SK-N-SH (cell line): ENCODE measurements at regions not wholly inside any gene's neighbourhood (a gene's known extent, or its start where the extent isn't known, plus 50 kb on each side); places are given as distances from the start of the nearest gene placed in this dataset.

ENCODE experiments used
- CTCF ChIA-PET: fragments of 300-600, 350-600 bp; formaldehyde crosslinking; extraction: SDS; loops from one replicate; lab custom pipeline; 2021; lab: Yijun Ruan, JAX
- POLR2A ChIA-PET: fragments of 350-600 bp; sonication (Branson Sonifier 250); formaldehyde crosslinking; extraction: SDS; loops from one replicate; lab custom pipeline; 2020; ENCODE audit warnings: antibody characterized with exemption, inconsistent platforms; lab: Yijun Ruan, JAX
- DNase-seq: peaks from one replicate; pipeline ENCODE4 v3.0.0; 2012
- H2AFZ ChIP-seq: fragments of 200-600 bp; sonication (generic); 2 replicates; pipeline ENCODE4 v1.8.1; 2016; ENCODE audit warnings: antibody characterized with exemption, mild to moderate bottlenecking, low read depth
- H3F3A ChIP-seq: fragments of 200-600 bp; sonication (generic); replicated peaks from 2 replicates; pipeline ENCODE3; 2016; ENCODE audit warnings: antibody characterized with exemption, mild to moderate bottlenecking; ENCODE audit not compliant: insufficient read depth
- H3K27ac ChIP-seq, 2 experiments: fragments of 200-500 bp in 1 of 2; fragments of 200-600 bp in 1 of 2; sonication (Bioruptor generic) in 1 of 2; sonication (generic), shearing (Covaris generic) in 1 of 2; 2 replicates each; pipeline versions ENCODE4 v1.5.1 to v1.6.1; 2014 to 2016; ENCODE audit warnings: low read depth in 2 of 2, inconsistent platforms in 1 of 2, low read length in 1 of 2, mild to moderate bottlenecking in 1 of 2, mixed read lengths in 1 of 2
- H3K27me3 ChIP-seq: fragments of 200-600 bp; sonication (generic), shearing (Covaris generic); 2 replicates; pipeline ENCODE4 v1.6.1; 2016; ENCODE audit warnings: mixed run types; ENCODE audit not compliant: insufficient read depth
- H3K36me3 ChIP-seq, 2 experiments: fragments of 200-500 bp in 1 of 2; fragments of 200-600 bp in 1 of 2; sonication (Bioruptor generic) in 1 of 2; sonication (generic) in 1 of 2; replicated peaks in 1 of 2; 2 replicates each; pipeline versions ENCODE3 to v1.5.1; 2014 to 2016; ENCODE audit warnings: low read length in 1 of 2, mild to moderate bottlenecking in 1 of 2; ENCODE audit not compliant: insufficient read depth in 2 of 2, control insufficient read depth in 1 of 2
- H3K4me1 ChIP-seq, 2 experiments: fragments of 200-500 bp in 1 of 2; fragments of 200-600 bp in 1 of 2; sonication (Bioruptor generic) in 1 of 2; sonication (generic), shearing (Covaris generic) in 1 of 2; 2 replicates each; pipeline versions ENCODE4 v1.5.1 to v1.6.1; 2014 to 2016; ENCODE audit warnings: low read depth in 1 of 2, low read length in 1 of 2, mixed run types in 1 of 2; ENCODE audit not compliant: insufficient read depth in 2 of 2, control insufficient read depth in 1 of 2
- H3K4me2 ChIP-seq: fragments of 200-600 bp; sonication (generic), shearing (Covaris generic); 2 replicates; pipeline ENCODE4 v1.6.1; 2017; ENCODE audit warnings: mixed run types
- H3K4me3 ChIP-seq, 2 experiments: fragments of 200-500 bp in 1 of 2; fragments of 200-600 bp in 1 of 2; sonication (Bioruptor generic) in 1 of 2; sonication (generic), shearing (Covaris generic) in 1 of 2; 2 replicates each; pipeline versions ENCODE4 v1.5.1 to v1.8.1; 2014 to 2016; ENCODE audit warnings: low read depth in 2 of 2, inconsistent platforms in 1 of 2, low read length in 1 of 2, mild to moderate bottlenecking in 1 of 2, mixed read lengths in 1 of 2, moderate library complexity in 1 of 2
- H3K79me2 ChIP-seq: fragments of 200-600 bp; sonication (generic); 2 replicates; pipeline ENCODE4 v1.8.1; 2017; ENCODE audit warnings: mild to moderate bottlenecking; ENCODE audit not compliant: insufficient read depth
- H3K9ac ChIP-seq: fragments of 200-600 bp; sonication (generic); 2 replicates; pipeline ENCODE4 v1.6.1; 2017; ENCODE audit warnings: mixed run types
- H3K9me2 ChIP-seq: fragments of 200-600 bp; sonication (generic); 2 replicates; pipeline ENCODE4 v1.6.1; 2017; ENCODE audit warnings: mixed run types
- H3K9me3 ChIP-seq: fragments of 200-600 bp; sonication (generic); 2 replicates; pipeline ENCODE4 v1.6.1; 2017; ENCODE audit warnings: mixed run types, mild to moderate bottlenecking, moderate library complexity
- H4K20me1 ChIP-seq: fragments of 200-600 bp; sonication (generic); 2 replicates; pipeline ENCODE4 v1.6.1; 2017; ENCODE audit warnings: mild to moderate bottlenecking, mixed run types; ENCODE audit not compliant: insufficient read depth
- CHD2 ChIP-seq: fragments of 150-350 bp; IDR thresholded peaks from 2 replicates; pipeline ENCODE4 v1.6.1; 2018; ENCODE audit warnings: low read length; ENCODE audit not compliant: partially characterized antibody
- ELF1 ChIP-seq: IDR thresholded peaks from 2 replicates; pipeline ENCODE4 v1.4.0; 2012
- FOSL2 ChIP-seq: IDR thresholded peaks from 2 replicates; pipeline ENCODE4 v1.4.0; 2012; ENCODE audit warnings: low read depth, mild to moderate bottlenecking, moderate library complexity, borderline replicate concordance
- FOXJ3 ChIP-seq: sonication (generic); formaldehyde crosslinking; IDR thresholded peaks from 2 replicates; pipeline ENCODE4 v1.5.1; 2020; ENCODE audit warnings: mild to moderate bottlenecking, missing genetic modification reagents
- GABPA ChIP-seq: IDR thresholded peaks from 2 replicates; pipeline ENCODE4 v1.4.0; 2012; ENCODE audit warnings: low read depth, mild to moderate bottlenecking
- GATA2 ChIP-seq: sonication (generic); formaldehyde crosslinking; IDR thresholded peaks from 2 replicates; pipeline ENCODE4 v1.5.0; 2020; ENCODE audit warnings: mild to moderate bottlenecking, missing genetic modification reagents
- IRF3 ChIP-seq: fragments of 150-350 bp; IDR thresholded peaks from 2 replicates; pipeline ENCODE4 v1.6.1; 2016; ENCODE audit warnings: mild to moderate bottlenecking, low read depth, low read length
- JUND ChIP-seq: IDR thresholded peaks from 2 replicates; pipeline ENCODE4 v1.4.0; 2012
- MEF2A ChIP-seq: IDR thresholded peaks from 2 replicates; pipeline ENCODE4 v1.4.0; 2012; ENCODE audit warnings: low read depth, borderline replicate concordance
- MXI1 ChIP-seq: IDR thresholded peaks from 2 replicates; pipeline ENCODE4 v1.6.1; 2012; ENCODE audit warnings: mild to moderate bottlenecking, low read depth, low read length, improper control_type of control experiment
- NFIC ChIP-seq: IDR thresholded peaks from 2 replicates; pipeline ENCODE4 v1.4.0; 2012; ENCODE audit warnings: borderline replicate concordance
- NRF1 ChIP-seq: IDR thresholded peaks from 2 replicates; pipeline ENCODE4 v1.6.1; 2012; ENCODE audit warnings: low read depth, mild to moderate bottlenecking, low read length
- PBX3 ChIP-seq: IDR thresholded peaks from 2 replicates; pipeline ENCODE4; 2012
- RCOR1 ChIP-seq: fragments of 150-350 bp; IDR thresholded peaks from 2 replicates; pipeline ENCODE4 v1.6.1; 2017; ENCODE audit warnings: antibody characterized with exemption, low read length
- REST ChIP-seq: IDR thresholded peaks from 2 replicates; pipeline ENCODE4 v1.6.1; 2012; ENCODE audit warnings: mild to moderate bottlenecking, low read depth, low read length, moderate library complexity
- RFX5 ChIP-seq: IDR thresholded peaks from 2 replicates; pipeline ENCODE4 v1.6.1; 2012; ENCODE audit warnings: mild to moderate bottlenecking, improper control_type of control experiment, low read length
- SIN3A ChIP-seq: IDR thresholded peaks from 2 replicates; pipeline ENCODE4 v1.6.1; 2012; ENCODE audit warnings: low read depth, mild to moderate bottlenecking, low read length, moderate library complexity, borderline replicate concordance
- SMC3 ChIP-seq: IDR thresholded peaks from 2 replicates; pipeline ENCODE4 v1.6.1; 2012; ENCODE audit warnings: low read depth, low read length, improper control_type of control experiment
- TAF1 ChIP-seq: IDR thresholded peaks from 2 replicates; pipeline ENCODE4 v1.6.1; 2012; ENCODE audit warnings: low read depth, mild to moderate bottlenecking, low read length, moderate library complexity, borderline replicate concordance
- TCF12 ChIP-seq: IDR thresholded peaks from 2 replicates; pipeline ENCODE4 v1.4.0; 2012
- TEAD4 ChIP-seq: IDR thresholded peaks from 2 replicates; pipeline ENCODE4 v1.4.0; 2012; ENCODE audit warnings: mild to moderate bottlenecking, borderline replicate concordance; ENCODE audit not compliant: insufficient read depth
- USF1 ChIP-seq: IDR thresholded peaks from 2 replicates; pipeline ENCODE4 v1.4.0; 2012; ENCODE audit warnings: low read depth, borderline replicate concordance
- WGBS: methylation state at CpG from one replicate; pipeline ENCODE4 v1.1.6; 2017; ENCODE audit warnings: low lambda C conversion rate; 5-methylcytosine and 5-hydroxymethylcytosine counted together

- Histone ChIP-seq H3K27ac (no peak overlapping the region), H3K4me1 (peaks cover 0 to 7% of the 10 kb centered on the region in 2 experiments; a peak in 2 of 4 replicates), H3F3A (peaks cover 3% of the 10 kb centered on the region), H3K36me3 (no peaks in the 10 kb centered on the region), H3K9ac (no peak overlapping the region), H3K9me2 (no peaks in the 10 kb centered on the region), H3K9me3 (no peaks in the 10 kb centered on the region), H3K4me3 (no peak overlapping the region), H2AFZ (no peak overlapping the region), H3K27me3 (no peaks in the 10 kb centered on the region), H3K79me2 (no peaks in the 10 kb centered on the region), H3K4me2 (no peak overlapping the region), H4K20me1 (no peaks in the 10 kb centered on the region)
- WGBS: 75% methylated on average over 4 of the region's 4 CpGs
- TF ChIP-seq TCF12 (no peak), SIN3A (no peak), NFIC (no peak), GABPA (no peak), RCOR1 (no peak), REST (no peak), IRF3 (no peak), FOXJ3 (no peak), JUND (no peak), RFX5 (no peak)
- CTCF ChIA-PET: no interaction called here
- POLR2A ChIA-PET: no interaction called here
- no peak for DNase-seq
Observed at GRCh38 chr16:51630076-51630475, 479.0 kb upstream of the SALL1 start.

GRCh38 chr16:51629576-51629975 lies 478.5 kb upstream of the SALL1 start:
- no peaks in the 10 kb centered on the region for H3K36me3 ChIP-seq
- no peak for DNase-seq
- no peaks in the 10 kb centered on the region for H3K27me3 ChIP-seq
- no peaks in the 10 kb centered on the region for H3K79me2 ChIP-seq
- no peak overlapping the region for H3K4me3 ChIP-seq
- H3K4me2 ChIP-seq: no peak overlapping the region
- H3K9me3 ChIP-seq: no peaks in the 10 kb centered on the region
- WGBS: 82% methylated on average over 3 of the region's 3 CpGs
- H3F3A ChIP-seq: peaks cover 3% of the 10 kb centered on the region
- ChIA-PET CTCF (no interaction called here), POLR2A (no interaction called here)
- no peaks in the 10 kb centered on the region for H3K9me2 ChIP-seq
- no peak for TF ChIP-seq SIN3A
- no peak for TF ChIP-seq SMC3
- no peak for TF ChIP-seq NRF1
- no peak for TF ChIP-seq TAF1
- TF ChIP-seq GATA2 (CRISPR knock-in tag): no peak
- no peak for TF ChIP-seq CHD2
- TF ChIP-seq MEF2A: no peak
- TF ChIP-seq FOSL2: no peak
- TF ChIP-seq GABPA: no peak
- TF ChIP-seq ELF1: no peak
- no peak for TF ChIP-seq TEAD4
- no peak for TF ChIP-seq USF1
- no peak for TF ChIP-seq PBX3
- no peak for TF ChIP-seq MXI1
- H2AFZ ChIP-seq: no peak overlapping the region
- H4K20me1 ChIP-seq: no peaks in the 10 kb centered on the region
- peaks cover 2 to 11% of the 10 kb centered on the region in 2 experiments; a peak in 3 of 4 replicates for H3K4me1 ChIP-seq
- H3K27ac ChIP-seq: no peak overlapping the region
- no peak overlapping the region for H3K9ac ChIP-seq
